ENCODE measurements at regions not wholly inside any gene's neighbourhood (a gene's known extent, or its start where the extent isn't known, plus 50 kb on each side); places are given as distances from the start of the nearest gene placed in this dataset.
"Not testable (repeated sequence)": the region's sequence is repeated elsewhere in the genome, so short reads cannot be mapped to it uniquely, and the experiment has no call there.

DNA sequence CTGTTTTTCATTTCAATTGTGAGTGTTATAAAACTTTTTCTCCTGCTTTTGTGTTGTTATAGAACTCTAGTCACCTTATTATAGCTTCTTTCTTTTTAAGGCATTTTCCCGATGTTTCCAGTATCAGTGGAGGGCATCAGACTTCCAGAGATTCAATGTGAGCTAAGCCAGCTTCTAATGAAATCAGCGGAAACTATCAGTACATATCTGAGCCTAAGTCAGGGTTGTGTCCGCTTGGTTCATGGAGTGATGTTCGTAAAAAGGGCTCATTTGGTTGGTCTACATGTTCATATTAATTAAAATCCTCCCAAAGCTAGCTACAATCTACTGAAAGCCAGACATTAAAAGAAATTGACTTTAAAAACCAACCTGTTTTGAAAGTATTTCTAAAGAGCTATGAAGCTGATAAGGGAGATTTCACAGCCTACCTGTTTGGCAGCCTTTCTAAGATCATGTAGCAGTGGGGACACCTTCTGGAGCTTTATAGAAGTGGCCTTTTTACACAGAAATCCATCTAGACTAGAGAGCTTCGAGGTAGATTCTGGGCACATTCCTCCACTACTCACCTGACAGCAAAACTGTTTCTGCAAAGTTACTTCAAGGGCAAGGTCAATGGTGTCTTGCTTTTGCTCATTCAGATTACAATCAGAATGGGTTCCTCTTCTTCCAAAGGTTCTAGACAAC, 227.1 kb upstream of the NBPF12 start:
- not testable (repeated sequence) for DNase-seq

DNA sequence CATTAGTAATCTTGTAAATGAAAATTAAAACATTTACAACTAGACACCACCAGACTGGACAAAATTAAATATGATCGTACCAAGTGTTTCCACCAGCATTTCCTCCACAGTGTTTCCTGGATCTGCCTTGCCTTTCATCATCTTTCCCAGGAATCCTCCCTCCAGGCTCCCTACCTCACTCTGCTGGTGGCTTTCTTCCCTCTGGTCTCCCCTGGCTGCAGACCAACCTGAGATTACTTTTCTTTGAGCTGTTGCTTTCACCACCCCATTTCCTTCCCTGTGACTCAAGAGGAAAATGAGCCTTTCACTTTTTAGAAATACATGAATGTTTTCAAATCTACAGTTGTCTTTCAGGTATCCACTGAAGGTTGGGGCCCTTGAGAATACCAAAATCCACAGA, 228.8 kb upstream of the NBPF12 start:
- not testable (repeated sequence) for DNase-seq

DNA sequence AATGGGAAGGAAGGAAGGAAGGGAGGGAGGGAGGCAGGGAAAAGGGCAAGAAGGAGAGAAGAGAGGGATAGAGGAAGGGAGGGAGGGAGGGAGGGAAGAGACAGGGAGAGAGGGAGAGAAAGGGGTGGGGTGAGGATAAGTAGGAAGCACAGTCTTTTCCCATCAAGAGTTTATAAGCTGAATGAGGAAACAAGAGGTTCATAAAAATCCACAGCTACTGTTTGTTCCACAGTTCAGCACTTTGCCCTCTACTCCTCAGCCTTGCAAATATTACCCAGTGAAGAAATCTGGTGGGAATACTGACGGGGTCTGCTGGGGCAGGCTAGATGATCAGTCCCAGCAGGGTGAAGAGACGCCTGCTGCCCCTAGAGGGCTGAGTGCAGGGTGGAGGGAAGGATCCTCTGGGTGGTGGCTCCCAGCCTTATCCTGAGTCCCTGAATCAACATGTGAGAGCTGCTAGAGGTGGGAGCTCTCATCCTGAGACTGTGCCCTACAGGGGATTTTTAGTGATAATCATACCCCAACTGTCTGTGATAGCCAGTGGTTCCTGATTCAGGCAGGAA, 233.9 kb upstream of the NBPF12 start:
- not testable (repeated sequence) for DNase-seq

DNA sequence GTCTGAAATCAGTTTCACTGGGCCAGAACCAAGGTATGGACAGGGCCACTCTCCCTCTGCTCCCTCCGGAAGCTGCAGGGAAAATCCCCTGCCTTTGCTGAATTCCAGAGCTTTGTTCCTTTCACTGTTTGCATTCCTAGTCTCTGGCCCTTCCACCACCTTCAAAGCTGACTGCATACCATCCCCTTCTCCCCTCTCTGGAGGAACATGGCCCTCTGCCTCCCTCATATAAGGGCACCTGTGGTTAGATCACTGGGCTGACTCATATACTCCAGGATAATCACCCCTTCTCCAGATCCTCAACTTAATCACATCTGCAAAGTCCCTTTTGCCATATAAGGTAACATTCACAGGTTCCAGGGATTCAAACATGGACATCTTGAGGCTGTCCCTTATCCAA, 236.8 kb upstream of the NBPF12 start:
- not testable (repeated sequence) for DNase-seq

DNA sequence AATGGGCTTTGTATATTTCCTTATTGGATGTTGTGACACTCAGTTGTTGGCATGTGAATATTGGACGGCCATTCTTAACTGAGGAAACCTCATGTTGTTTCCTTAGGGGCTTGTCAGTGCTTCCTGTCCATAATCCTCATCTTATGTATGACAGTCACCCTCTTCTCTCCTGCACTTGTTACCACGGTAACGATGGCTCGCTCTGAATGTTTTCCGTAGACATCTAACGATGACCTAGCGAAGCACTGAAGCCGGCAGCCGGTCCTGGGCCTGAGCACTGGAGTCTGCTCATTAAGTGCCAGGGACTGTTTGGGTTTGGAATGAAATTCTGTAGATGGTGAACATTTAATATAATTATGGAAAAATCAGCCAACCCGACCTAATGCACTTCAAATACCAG, 242.7 kb upstream of the NBPF12 start:
- not testable (repeated sequence) for DNase-seq

DNA sequence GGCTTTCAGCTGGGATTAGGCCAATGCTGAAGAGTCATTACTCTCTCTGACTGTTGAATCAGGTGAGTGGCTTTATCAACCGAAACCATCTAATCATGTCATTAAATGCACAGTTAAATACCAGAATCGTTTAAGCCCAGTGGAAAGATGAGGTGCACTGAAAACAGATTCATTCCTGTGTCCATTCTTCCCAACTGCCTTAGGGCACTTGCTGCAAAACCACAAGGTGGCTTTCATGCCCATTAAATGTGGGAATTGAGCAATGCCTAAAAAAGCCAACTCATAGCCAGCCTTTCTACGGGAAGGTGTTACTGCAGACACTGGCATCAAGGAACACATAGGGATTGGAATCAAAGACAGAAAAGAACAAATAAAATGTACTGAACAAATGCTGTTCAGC, 246.3 kb upstream of the NBPF12 start:
- DNase-seq, result not testable (repeated sequence)

DNA sequence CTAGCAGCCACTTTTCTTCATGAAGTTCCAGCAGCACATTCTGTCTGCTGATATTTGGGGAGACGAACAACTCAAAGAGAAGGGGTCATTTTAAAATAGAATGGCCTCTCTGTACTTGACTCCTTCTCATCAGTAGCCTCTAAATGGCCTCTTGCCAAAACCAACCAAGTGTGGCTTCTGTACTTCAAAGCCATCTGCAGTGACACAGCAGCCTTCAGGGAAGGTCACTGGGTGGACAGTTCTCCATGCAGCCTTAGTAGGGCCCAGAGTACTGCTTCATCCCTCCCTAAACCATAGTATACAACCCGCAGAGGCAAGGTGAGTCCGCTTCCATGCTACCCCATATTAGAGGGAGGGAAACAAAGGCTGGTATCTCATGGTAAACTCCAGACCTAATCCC, 249.2 kb upstream of the NBPF12 start:
- DNase-seq, result not testable (repeated sequence)

DNA sequence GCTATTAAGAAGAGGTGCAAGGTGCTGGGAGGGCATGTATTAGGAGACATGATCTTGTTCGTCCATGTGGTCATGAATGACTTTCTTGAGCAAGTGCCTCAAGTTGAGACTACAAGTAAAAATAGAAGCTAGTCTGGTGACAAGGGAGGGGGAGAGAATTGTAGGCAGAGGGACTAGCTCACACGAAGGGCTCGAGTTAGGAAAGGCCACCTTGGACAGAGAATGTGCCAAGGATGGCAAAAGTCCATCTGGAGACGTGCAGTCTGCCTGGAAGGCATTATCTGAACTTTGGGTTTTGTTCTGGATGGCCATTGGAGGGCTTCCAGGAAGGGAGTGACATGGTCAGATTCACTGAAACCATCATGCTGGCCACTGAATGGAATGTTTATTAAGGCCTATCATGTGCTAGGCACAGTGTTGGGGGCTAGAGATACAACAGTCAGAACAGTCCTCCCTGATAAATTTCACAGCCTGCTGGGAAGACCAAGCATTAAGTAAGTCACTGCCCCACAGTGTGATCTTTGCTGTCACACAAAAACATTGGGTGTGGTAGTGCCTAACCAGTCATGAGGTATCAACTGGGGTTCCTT, 251.3 kb upstream of the NBPF12 start:
- not testable (repeated sequence) for DNase-seq

DNA sequence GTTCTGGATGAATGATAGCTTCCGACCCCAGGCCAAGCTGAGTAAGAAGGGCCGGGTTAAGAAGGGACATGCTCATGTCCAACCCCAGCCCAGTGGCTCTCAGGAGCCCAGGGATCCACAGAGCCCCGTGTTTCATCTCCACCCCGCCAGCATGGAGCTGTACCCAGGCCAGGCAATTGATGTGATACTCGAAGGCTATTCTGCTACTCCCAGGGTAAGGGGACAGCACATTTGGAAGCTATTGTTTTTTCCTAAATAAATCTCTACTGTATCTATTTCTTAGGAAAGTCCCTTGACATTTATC, 255.0 kb upstream of the NBPF12 start:
- not testable (repeated sequence) for DNase-seq

DNA sequence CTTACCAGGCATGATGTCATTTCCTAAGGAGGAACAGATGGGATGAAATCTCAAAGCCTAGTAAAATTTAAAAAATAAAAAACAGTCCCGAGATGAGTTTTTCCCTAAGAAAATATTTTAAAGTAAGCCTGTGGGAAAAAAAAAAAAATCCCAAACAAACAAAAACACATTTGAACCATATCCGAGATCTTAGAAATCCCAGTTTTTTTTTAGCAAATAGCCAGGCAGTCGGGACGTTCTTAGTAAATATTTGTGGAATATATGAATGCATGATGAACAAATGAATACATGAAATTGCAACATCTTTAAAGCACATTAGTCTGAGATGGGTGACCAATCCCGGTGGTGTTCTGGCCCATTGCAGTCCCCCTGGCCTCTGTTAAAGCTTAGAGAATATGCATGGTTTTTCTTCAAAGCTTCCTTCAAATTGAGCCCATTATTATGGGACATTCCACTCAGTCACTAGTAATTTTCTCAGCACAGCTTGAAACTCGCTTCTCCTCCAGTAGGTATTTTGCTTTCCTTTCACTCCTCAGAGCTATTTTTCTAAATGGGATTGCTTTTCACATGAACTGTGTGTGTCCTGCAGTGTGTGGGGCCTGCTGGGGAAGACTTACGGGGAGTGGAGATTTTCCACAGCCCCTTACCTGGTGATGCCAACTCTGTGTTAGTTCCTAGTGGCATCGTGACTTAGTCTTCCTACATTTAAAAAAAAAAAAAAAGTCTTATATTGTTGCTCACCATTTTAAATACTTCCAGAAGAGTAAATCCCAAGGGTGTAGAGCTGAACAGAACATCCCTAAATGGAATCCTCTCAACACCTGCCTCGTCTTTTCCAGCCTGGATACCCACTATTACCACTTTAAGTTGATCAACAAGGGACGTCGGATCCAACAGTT, 255.6 kb upstream of the NBPF12 start:
- not testable (repeated sequence) for DNase-seq

DNA sequence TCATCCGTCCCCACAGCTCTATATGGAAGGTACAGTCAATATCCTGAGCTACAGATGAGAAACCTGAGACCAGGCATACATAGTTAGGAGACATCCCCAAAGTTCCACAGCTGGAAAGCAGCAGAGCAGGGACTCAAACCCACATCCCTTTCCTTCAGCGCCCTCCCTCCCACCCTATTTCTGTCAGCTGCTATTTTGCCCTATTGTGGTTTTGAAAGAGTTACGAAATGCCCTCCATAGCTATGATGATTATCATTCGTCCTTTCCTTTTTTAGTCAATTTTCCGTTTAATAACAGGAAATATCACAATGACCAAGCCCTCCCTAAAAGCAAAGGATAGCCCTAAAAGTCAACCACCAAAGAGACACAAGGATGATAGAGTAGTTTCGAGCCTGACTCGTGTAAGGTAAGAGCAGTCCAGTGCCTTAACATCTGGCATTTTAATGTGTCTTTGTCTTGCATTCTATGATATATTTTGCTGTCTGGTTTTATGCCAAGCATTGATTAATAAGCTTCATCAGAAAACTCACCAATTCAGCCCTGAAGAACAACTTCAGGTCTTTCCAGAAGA, 264.3 kb upstream of the NBPF12 start:
- DNase-seq, result peak; percentile 78

DNA sequence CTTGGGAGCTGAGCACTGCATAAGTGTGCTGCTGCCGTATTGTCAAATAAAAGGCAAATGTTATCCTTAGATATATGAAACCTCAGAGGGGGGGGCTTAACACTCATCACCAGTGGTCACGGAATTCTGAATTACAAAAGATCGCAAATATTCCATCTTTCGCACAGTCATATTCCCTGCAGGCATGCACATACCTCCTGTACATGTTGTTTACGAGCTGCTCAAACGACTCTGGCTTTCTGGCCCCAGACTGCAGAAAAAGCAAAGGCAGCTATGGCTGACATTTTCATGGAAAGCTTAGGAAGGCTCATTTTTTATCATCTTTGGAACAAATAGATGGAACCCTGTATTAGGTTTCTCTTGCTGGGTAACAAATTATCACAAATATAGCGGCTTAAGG, 265.5 kb upstream of the NBPF12 start:
- DNase-seq, result not testable (repeated sequence)

DNA sequence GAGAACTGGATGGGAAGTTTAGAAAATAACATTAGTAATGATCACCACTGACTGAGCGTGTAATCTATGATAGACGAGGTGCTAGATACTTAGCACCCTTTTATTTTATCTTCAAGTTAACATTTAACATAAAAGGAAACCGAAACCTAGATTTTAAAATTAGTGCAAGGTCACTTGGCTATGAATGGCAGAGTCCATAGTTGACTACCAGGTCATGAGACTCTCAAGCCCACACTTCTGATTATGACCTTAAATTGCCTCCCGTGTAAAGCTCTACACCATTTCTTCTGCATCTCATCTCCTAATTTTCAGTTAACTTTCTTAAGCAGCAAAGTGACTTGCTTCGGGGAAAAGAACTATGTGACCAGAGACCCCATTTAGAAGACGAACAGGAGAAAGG, 266.5 kb upstream of the NBPF12 start:
- DNase-seq, result not testable (repeated sequence)

DNA sequence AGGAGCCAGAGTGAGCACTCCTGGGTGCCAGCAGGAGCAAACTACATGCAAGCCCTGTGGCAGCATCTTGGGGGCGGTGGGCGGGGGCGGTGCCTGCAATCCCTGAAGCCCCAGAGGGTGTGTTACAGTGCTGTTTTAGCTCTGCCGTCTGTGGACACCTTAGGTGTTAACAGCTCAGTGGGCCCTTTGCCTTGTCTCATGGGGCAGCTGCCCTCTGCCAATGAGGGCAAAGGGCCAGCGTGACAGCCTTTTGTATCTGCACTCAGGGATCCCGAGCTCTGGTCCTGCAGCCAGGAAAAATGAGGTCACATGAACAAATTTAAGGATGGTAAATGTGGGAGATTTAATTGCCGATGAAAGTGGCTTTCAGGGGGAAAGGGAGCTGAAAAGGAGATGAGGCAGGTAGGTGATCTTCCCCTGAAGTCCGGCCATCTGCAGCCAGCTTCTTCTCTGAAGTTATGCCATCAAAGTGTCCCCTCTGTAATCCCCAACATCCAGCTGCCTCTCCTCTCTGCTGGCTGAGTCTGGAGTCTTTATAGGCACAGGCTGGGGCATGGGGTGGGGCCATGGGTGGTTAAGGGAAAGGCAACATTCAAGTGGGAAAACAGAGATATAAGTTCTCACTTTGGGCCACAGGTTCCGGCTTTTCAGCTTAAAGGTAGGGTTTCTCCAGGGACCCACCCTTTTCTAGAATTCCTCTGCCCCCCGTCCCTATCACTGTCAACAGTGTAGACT, 267.1 kb upstream of the NBPF12 start:
- not testable (repeated sequence) for DNase-seq

DNA sequence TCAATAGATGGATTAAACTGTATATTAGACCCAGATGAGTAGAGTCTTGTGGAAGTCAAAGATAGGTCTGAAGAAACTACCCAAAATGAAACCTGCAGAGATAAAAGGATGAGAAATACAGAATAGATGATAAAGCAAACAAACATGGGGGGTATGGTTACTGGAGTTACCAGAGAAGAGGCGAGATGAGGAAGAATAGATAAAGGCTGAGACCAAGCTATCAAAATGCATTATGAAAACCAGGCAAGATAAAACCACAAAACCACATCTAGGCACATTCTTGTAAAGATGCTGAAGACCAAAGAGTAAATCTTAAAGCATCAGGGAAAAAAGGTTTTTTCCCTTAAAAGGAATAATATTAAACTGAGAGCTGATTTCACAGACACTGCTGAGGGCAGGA, 271.8 kb upstream of the NBPF12 start:
- DNase-seq, result not testable (repeated sequence)

DNA sequence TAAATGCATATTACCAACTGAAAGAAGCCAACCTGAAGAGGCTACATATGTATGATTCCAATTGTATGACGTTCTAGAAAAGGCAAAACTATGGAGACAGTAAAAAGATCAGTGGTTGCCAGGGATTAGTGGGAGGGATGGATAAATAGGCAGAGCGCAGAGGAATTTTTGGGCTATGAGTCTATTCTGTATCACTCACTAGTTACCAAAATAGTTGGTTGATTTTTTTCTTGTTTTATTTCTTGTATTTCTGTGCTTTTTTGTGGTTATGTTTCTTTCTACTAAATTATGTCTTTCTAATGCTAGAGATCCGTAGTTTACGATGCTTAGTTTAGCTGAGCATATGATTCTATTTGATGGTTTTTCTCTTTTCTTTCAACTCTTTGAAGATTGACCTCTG, 277.9 kb upstream of the NBPF12 start:
- DNase-seq, result not testable (repeated sequence)

DNA sequence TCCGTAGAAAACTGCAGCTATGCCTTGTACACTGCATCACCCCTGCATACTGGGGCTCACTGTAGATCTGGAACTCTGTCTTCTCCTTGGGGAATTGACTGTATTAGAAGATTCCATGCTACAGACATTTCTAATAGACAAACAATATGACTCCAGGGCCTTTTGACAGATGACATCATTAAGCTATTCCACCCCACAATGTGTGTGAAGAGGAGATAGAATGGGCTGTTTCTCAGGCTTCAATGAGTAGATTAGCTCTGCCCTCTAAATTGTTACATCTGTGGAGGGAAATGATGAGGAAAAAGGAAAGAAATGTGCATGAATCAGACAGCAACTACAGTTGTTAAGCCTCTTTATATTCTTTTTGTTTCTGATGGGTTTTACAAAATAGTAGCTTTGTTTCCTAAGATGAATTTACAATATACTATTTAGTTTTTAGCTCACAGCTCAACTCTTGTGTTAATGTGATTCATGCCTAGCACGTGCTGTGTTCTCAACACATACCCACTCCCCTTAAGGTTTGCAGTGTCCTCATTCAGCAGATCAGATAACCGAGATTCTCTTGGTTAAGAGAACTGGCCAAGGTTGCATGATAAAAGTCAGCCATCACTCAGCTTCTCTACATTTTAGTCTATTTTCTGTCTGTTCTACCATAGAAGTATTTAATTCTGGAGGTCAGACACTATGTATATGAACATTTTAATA, 281.6 kb upstream of the NBPF12 start:
- not testable (repeated sequence) for DNase-seq

DNA sequence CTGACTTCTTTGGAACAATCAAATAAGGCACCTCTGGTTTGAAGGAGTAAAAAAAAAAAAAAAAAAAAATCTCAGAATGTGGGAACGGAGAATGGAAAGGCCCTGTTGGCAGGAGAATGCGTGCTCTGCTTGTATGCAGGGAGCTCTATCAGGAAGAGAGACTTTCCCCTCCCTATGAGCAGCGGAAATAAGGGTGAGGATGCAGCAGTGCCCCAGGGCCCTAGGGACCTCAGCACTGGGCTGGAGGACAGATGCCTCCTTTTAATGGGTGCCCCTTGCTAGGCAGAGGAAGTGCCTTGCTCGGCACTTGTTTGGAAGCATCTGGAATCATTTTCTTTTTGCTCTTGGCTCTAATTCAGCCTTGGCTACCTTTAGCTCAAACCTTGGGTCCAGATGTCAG, 283.4 kb upstream of the NBPF12 start:
- DNase-seq, result not testable (repeated sequence)

DNA sequence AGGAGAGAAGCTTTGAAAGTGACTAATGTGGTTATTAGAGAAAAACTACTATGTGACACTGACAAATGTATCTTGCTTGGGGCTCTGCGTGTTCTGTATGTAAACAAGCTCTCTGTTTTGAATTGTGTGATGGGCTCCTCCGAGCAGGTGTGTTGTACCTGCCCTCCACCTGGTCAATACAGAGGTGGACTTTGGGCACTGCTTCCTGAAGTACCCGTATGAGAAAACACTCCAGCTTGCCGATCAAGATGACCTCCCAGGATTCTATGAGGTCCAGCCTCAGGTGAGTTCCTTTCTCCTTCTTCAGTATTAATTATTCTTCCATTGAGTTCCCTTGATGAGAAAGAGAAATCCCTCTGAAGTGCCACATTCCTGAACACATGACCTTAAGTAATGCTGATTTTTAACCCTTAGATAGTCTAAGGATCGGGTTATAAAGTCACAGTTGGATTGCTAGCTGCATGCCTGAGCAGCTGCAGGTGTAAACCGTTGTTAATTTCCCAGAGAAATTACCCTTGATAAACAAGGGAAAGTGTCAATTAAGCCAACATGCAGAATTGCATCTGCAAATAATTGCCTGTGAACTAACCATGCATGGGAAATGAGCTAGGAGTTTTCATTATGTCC, 292.0 kb upstream of the NBPF12 start:
- not testable (repeated sequence) for DNase-seq

DNA sequence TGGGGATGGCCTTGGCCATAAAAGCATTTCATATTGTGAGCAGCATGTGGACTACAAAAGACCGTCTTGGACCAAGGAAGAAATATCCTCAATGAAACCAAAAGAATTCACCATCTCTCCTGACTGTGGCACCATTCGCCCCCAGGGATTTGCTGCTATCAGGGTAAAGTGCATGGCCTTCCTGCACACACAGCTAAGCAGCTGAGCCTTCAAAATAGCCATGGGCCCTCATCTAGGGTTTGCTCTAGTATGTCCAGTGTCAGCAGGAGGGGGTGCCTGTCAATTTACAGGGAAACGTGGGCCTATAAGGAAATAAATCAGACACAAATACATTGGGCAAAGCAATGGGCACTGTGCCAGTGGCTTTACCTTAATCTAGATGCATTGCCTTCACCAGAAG, 296.6 kb upstream of the NBPF12 start:
- DNase-seq, result not testable (repeated sequence)

DNA sequence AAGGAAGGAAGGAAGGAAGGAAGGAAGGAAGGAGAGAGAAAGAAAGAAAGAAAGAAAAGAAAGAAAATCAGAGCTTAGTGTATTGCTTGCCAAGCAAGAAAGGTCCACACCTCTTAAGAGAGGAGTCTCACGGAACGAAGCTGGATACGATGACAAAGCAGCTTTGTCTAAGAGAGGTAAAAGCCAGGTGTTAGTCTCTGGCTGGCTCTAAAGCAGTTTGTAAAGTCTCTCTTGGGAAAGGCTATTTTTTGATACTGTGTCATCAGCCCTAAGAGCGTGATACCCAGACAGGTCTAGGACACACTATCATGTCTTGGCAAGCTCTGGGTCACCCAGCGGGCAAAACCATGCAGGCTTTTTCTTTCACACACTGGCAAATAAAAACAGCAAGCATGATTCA, 297.5 kb upstream of the NBPF12 start:
- not testable (repeated sequence) for DNase-seq

Measured in MV-4-11 (cell line).